ENCODE measurements at regions not wholly inside any gene's neighbourhood (a gene's known extent, or its start where the extent isn't known, plus 50 kb on each side); places are given as distances from the start of the nearest gene placed in this dataset.

GRCh38 chr16:14338969-14339368 lies 267.9 kb downstream of the MRTFB start:
- no peaks in the 10 kb centered on the region for H3K36me3 ChIP-seq (ENCODE audit: control insufficient read depth in 1 of 2, insufficient read depth in 2 of 2, low read length in 2 of 2)
- H4K20me1 ChIP-seq (ENCODE audit: insufficient read depth), result no peaks in the 10 kb centered on the region
- POLR2A ChIA-PET, result no interaction called here
- TF ChIP-seq POLR2AphosphoS5 (IDR thresholded peaks at IDR 0.05; ENCODE audit: low read depth, low read length) (no peak), SP1 (IDR thresholded peaks at IDR 0.05; ENCODE audit: low read depth) (no peak), CEBPB (IDR thresholded peaks at IDR 0.05; ENCODE audit: low read depth) (no peak), ELF1 (IDR thresholded peaks at IDR 0.05; ENCODE audit: borderline replicate concordance, low read depth) (no peak), JUND (IDR thresholded peaks at IDR 0.05) (no peak), SRF (IDR thresholded peaks at IDR 0.05; ENCODE audit: low read depth) (no peak)
- H3K27me3 ChIP-seq (ENCODE audit: insufficient read depth, low read length), result no peaks in the 10 kb centered on the region
- no peak overlapping the region for H3K4me3 ChIP-seq (replicated peaks in 1 of 2; ENCODE audit: low read depth in 1 of 2, low read length in 2 of 2)
- CTCF ChIA-PET, result no interaction called here
- no TSS peak for BruUV-seq (replicated peaks)
- intact Hi-C loops (cut with micrococcal nuclease), result no loop called here
- RAD21 ChIA-PET (ENCODE audit: low non-redundant PET in 1 of 2, low total read pairs in 2 of 2, uncharacterized antibody in 2 of 2, unreplicated experiment in 2 of 2), result no interaction called here
- no peak overlapping the region for H3K9ac ChIP-seq (ENCODE audit: low read length)
- H3K9me2 ChIP-seq (ENCODE audit: insufficient read depth), result no peaks in the 10 kb centered on the region
- peaks cover 0 to 5% of the 10 kb centered on the region in 2 experiments; a peak in 1 of 4 replicates for H3K9me3 ChIP-seq (ENCODE audit: control insufficient read depth in 1 of 2, insufficient read depth in 1 of 2, low read depth in 1 of 2, low read length in 2 of 2)
- H3K4me2 ChIP-seq (ENCODE audit: low read length), result no peak overlapping the region
- H2AFZ ChIP-seq (ENCODE audit: low read depth, low read length, poor library complexity, severe bottlenecking), result no peak overlapping the region
- no peak overlapping the region for H3K27ac ChIP-seq (ENCODE audit: low read depth, low read length)
- ATAC-seq (no peak), DNase-seq (ENCODE audit: low read depth, low spot score) (no peak)
- no peaks in the 10 kb centered on the region for H3K4me1 ChIP-seq (ENCODE audit: control insufficient read depth in 1 of 2, insufficient read depth in 2 of 2, low read length in 2 of 2)
- H3K79me2 ChIP-seq (ENCODE audit: insufficient read depth, low read length), result no peaks in the 10 kb centered on the region

- intact Hi-C loops (cut with micrococcal nuclease), result no loop called here
- DNase-seq (ENCODE audit: low read depth, low spot score), result no peak
- Histone ChIP-seq H3K4me3 (replicated peaks in 1 of 2; ENCODE audit: low read depth in 1 of 2, low read length in 2 of 2) (no peak overlapping the region), H3K27me3 (ENCODE audit: insufficient read depth, low read length) (no peaks in the 10 kb centered on the region), H3K9me2 (ENCODE audit: insufficient read depth) (no peaks in the 10 kb centered on the region), H3K79me2 (ENCODE audit: insufficient read depth, low read length) (no peaks in the 10 kb centered on the region), H3K9ac (ENCODE audit: low read length) (no peak overlapping the region), H3K9me3 (ENCODE audit: control insufficient read depth in 1 of 2, insufficient read depth in 1 of 2, low read depth in 1 of 2, low read length in 2 of 2) (peaks cover 0 to 5% of the 10 kb centered on the region in 2 experiments; a peak in 1 of 4 replicates), H3K4me2 (ENCODE audit: low read length) (no peak overlapping the region), H3K36me3 (ENCODE audit: control insufficient read depth in 1 of 2, insufficient read depth in 2 of 2, low read length in 2 of 2) (no peaks in the 10 kb centered on the region), H3K4me1 (ENCODE audit: control insufficient read depth in 1 of 2, insufficient read depth in 2 of 2, low read length in 2 of 2) (no peaks in the 10 kb centered on the region), H3K27ac (ENCODE audit: low read depth, low read length) (no peak overlapping the region), H2AFZ (ENCODE audit: low read depth, low read length, poor library complexity, severe bottlenecking) (no peak overlapping the region), H4K20me1 (ENCODE audit: insufficient read depth) (no peaks in the 10 kb centered on the region)
- ChIA-PET RAD21 (ENCODE audit: low non-redundant PET in 1 of 2, low total read pairs in 2 of 2, uncharacterized antibody in 2 of 2, unreplicated experiment in 2 of 2) (no interaction called here), POLR2A (no interaction called here), CTCF (no interaction called here)
- BruUV-seq (replicated peaks), result no TSS peak
- no peak for ATAC-seq
- TF ChIP-seq REST (IDR thresholded peaks at IDR 0.05; ENCODE audit: low read depth), result no peak
- no peak for TF ChIP-seq EZH2phosphoT487 (IDR thresholded peaks at IDR 0.05; ENCODE audit: borderline replicate concordance)
- no peak for TF ChIP-seq ZBTB33 (IDR thresholded peaks at IDR 0.05; ENCODE audit: extremely low read depth, insufficient replicate concordance, low read length)
These were observed 267.1 kb downstream of the MRTFB start for GRCh38 chr16:14338236-14338635.
